GM12874 (cell line): ENCODE measurements at regions not wholly inside any gene's neighbourhood (a gene's known extent, or its start where the extent isn't known, plus 50 kb on each side); places are given as distances from the start of the nearest gene placed in this dataset.

Experiments
- TF ChIP-seq, protein P1 (sequence below): IDR thresholded peaks from 2 replicates; pipeline ENCODE4 v1.5.1; 2011; ENCODE audit warnings: low read depth, mild to moderate bottlenecking, control low read depth, low read length, moderate library complexity; ENCODE audit not compliant: insufficient read depth

DNA sequence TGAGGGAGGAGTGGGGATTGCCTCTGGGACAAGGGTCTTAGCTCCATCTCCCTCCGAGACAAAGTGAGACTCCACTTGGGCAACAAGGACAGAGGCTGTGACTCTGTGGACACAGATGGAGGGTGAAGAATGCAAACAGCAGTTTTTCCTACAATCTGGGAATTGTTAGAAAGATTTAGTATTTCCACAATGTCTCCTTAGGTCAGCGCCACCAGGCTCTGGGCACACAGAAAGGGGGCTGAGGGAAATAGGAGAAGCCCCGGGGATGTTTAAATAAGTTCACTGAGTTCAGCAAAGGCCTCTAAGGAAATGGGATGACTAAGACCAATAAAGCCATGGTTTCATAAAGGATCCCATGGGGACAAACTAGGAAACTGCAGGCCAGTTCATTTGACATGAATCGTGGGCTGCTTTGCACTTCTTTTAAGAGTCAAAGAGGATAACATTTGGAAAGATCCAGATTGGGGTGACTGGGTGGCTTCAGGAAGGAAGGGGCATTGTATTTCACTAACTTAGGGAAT is 219.8 kb upstream of the GLI3 start:
- TF ChIP-seq, protein P1, sequence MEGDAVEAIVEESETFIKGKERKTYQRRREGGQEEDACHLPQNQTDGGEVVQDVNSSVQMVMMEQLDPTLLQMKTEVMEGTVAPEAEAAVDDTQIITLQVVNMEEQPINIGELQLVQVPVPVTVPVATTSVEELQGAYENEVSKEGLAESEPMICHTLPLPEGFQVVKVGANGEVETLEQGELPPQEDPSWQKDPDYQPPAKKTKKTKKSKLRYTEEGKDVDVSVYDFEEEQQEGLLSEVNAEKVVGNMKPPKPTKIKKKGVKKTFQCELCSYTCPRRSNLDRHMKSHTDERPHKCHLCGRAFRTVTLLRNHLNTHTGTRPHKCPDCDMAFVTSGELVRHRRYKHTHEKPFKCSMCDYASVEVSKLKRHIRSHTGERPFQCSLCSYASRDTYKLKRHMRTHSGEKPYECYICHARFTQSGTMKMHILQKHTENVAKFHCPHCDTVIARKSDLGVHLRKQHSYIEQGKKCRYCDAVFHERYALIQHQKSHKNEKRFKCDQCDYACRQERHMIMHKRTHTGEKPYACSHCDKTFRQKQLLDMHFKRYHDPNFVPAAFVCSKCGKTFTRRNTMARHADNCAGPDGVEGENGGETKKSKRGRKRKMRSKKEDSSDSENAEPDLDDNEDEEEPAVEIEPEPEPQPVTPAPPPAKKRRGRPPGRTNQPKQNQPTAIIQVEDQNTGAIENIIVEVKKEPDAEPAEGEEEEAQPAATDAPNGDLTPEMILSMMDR, result no peak

DNA sequence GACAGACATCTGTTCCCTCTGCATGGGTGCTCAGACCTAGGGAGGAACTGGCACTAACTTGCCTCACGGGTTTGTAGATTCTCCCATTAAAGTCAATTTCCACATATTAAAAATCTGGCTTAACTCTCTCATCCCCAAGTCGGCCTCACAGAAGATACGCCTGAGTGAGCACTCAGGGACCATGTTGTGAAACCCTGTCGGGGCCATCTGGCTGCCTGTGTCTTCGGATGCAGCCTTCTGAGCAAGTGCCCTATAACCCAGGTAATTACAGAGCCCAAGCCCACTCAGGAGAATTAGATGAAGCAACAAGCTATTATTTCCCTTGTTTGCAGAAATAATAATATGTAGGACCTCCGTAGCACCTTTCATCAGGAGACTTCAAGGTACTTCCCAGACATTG is 219.3 kb upstream of the GLI3 start:
- TF ChIP-seq, protein P1, result no peak

DNA sequence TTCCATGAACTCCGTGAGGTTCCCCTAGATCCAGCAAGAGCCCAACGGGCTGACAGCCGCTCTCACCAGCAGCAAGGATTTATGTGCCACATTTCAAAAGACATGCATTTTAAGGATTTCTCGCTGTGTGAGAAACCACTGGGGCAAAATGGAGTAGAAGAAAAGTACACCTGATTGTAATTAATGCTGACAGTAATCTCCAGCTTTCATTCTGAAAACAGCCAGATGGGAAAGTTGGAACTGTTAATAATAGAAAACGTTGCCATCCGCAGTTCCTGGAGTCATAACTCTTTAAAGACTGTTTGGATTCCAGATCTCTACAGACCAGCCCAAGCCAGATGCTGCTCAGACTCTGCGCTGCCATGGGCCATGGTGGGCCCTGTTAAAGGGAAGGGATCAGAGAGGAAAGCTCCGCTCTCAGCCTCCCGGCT is 216.9 kb upstream of the GLI3 start:
- TF ChIP-seq, protein P1, result no peak

DNA sequence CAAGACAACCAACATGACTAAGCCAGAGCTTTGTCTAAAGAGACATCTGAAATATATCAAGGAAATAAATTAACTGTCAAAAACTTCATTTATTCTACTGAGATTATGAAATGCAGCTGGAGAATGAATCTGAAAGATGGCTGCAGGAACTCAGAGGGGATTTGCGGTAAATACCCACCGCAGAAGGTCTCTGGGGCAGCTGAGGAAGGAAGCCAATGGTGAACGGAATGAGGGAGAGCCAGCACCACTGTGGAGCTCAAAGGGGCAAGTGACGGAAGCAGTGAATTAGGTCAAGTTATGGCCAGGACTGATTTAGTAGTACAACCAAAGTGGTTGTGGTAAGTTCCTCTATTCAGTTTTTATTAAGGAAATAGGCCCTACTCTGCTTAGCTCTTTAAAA is 215.3 kb upstream of the GLI3 start:
- TF ChIP-seq, protein P1, result no peak

DNA sequence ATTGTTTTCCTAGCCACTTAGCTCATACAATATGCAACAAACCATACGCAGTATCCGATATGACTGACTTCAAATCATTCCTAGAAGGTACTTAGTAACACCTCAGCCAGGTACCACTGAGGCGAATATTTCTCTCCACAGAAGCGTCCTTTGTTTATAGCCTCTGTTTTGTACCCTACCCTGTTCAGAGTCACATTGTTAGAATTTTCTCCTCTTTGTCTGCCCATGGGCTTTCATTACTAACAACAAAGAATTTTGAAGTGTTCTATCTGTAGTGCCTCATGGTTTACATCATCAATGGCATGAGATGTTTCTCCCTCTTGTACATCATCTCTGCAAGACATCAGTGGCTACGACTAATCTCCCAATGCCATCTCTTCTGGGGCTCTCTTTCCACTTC is 212.4 kb upstream of the GLI3 start:
- TF ChIP-seq, protein P1, result no peak

DNA sequence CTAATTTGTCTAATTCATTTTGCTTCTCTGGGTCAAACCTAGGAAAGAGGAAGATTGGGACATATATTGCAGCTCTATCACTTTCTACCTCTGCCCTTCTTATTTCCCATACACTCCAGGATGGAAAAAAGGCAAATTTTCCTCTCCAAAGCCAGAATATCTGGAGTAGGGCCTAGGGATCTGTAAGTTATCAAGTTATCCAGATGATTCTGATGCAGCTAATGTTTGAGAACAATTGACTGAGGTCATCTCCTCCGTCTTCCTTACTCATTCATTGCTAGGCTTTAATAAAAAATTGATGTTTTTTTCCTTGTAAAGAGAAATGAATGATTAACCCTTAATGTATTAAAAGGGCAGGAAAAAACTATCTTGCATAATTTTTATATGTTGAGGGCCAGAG is 211.9 kb upstream of the GLI3 start:
- TF ChIP-seq, protein P1, result no peak

DNA sequence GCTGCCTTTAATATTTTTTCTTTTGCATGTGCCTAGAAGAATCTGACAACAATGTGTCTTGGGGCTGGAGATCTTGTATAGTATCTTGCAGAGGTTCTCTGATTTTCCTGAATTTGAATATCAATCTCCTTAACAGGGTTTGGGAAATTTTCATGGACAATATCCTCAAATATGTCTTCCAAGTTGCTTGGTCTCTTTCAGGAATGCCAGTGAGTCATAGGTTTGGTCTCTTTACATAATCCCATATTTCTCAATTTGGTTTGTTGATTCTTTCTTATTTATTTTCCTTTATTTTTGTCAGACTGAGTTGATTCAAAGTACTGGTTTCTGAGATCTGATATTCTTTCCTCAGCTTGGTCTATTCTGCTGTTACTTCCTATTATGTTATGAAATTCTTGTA is 208.7 kb upstream of the GLI3 start:
- TF ChIP-seq, protein P1, result no peak
